Kidney (tissue), 13 donors: ENCODE measurements at regions not wholly inside any gene's neighbourhood (a gene's known extent, or its start where the extent isn't known, plus 50 kb on each side); places are given as distances from the start of the nearest gene placed in this dataset.

Experiments
- DNase-seq, 5 donors: peaks; one replicate each; pipeline ENCODE4 v3.0.0-alpha.2; 2013 to 2020
- FAIRE-seq: peaks from 2 replicates; lab custom pipeline; 2012; peaks lifted over from hg19 to GRCh38; lab: Jason Lieb, UNC
- H3K27ac ChIP-seq, 2 donors: one replicate each; pipeline ENCODE4 v1.7.0; 2013; ENCODE audit warnings: low read depth in 2 of 2, low read length in 2 of 2, inconsistent platforms in 1 of 2
- H3K27me3 ChIP-seq: one replicate; pipeline ENCODE4 v1.7.1; 2013; ENCODE audit warnings: low read length, inconsistent platforms; ENCODE audit not compliant: control insufficient read depth, insufficient read depth
- H3K36me3 ChIP-seq, 3 donors: one replicate each; pipeline versions ENCODE4 v1.7.0 to v1.7.1; 2013; ENCODE audit warnings: low read length in 3 of 3, control low read depth in 1 of 3, inconsistent platforms in 1 of 3; ENCODE audit not compliant: insufficient read depth in 3 of 3, control insufficient read depth in 2 of 3
- H3K4me1 ChIP-seq, 3 donors: one replicate each; pipeline versions ENCODE4 v1.7.0 to v1.7.1; 2013; ENCODE audit warnings: low read length in 3 of 3, inconsistent platforms in 1 of 3, low read depth in 1 of 3; ENCODE audit not compliant: control insufficient read depth in 2 of 3, insufficient read depth in 2 of 3
- H3K4me3 ChIP-seq, 3 donors: one replicate each; pipeline versions ENCODE4 v1.7.0 to v1.8.1; 2013; ENCODE audit warnings: low read length in 3 of 3, control low read depth in 1 of 3, inconsistent platforms in 1 of 3
- H3K9ac ChIP-seq, 3 donors: one replicate each; pipeline versions ENCODE4 v1.7.0 to v1.7.1; 2013; ENCODE audit warnings: low read length in 3 of 3, control low read depth in 1 of 3, inconsistent platforms in 1 of 3
- H3K9me3 ChIP-seq, 3 donors: one replicate each; pipeline versions ENCODE4 v1.7.0 to v1.7.1; 2013; ENCODE audit warnings: low read length in 3 of 3, control low read depth in 1 of 3, inconsistent platforms in 1 of 3; ENCODE audit not compliant: control insufficient read depth in 2 of 3, insufficient read depth in 1 of 3
- CTCF ChIP-seq: IDR thresholded peaks from 3 replicates; pipeline ENCODE4 v1.5.1; 2012; ENCODE audit warnings: mild to moderate bottlenecking, moderate library complexity, borderline replicate concordance; ENCODE audit not compliant: insufficient read depth; ENCODE audit errors: extremely low read depth
- intact Hi-C: fragments of 100-400 bp; cut with DNase I; formaldehyde crosslinking; loops from one replicate; pipeline ENCODE4 v1.11.1; 2022
- donor health status: control.
- donor health status: control.
- donor health status: control.
- donor health status: control.
- donor health status: control.
- donor health status: DM: yes; HTN: yes; CAD: no.
- donor health status: Normal renal cell carcinoma (clear cell type).

GRCh38 chr10:28982974-28983373, 305.7 kb downstream of the BAMBI start:
- intact Hi-C loops, result no loop called here

DNA sequence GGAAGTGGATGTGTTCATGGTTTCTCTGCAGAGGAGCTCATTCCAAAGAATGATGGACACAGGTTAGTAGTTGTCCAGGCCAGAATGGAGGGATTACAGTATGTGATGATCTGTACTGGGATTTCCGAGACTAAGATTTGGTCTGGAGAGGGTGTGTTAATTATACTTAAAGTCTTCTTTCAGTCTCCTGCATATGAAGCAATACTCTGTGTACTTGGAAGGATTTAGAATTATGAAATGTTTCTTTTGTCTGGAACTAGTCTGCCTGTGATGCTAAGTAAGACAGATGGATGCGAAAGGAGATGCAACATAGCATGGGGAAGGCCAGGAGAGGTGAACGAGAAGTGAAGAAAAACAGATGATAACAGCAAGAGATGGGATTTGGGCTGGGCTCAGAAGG, 305.1 kb upstream of the LYZL1 start:
- no peak for TF ChIP-seq CTCF
- FAIRE-seq (no peak), DNase-seq (no peak)
- H3K27me3 ChIP-seq, result no peaks in the 10 kb centered on the region
- H3K4me1 ChIP-seq, result peaks cover 0 to 2% (median 0%) of the 10 kb centered on the region in 3 donors
- intact Hi-C loops, result no loop called here
- H3K36me3 ChIP-seq, result no peaks in the 10 kb centered on the region
- no peak overlapping the region for H3K4me3 ChIP-seq
- no peak overlapping the region for H3K9ac ChIP-seq
- H3K9me3 ChIP-seq, result no peaks in the 10 kb centered on the region
- no peak overlapping the region for H3K27ac ChIP-seq

More at GRCh38 chr10:28982974-28983373, 305.7 kb downstream of the BAMBI start:
- DNase-seq, result no peak
- H3K27ac ChIP-seq, result no peak overlapping the region
- no peaks in the 10 kb centered on the region for H3K36me3 ChIP-seq
- no peak for TF ChIP-seq CTCF
- no peak for FAIRE-seq
- no peaks in the 10 kb centered on the region for H3K27me3 ChIP-seq
- no peaks in the 10 kb centered on the region for H3K9me3 ChIP-seq
- H3K9ac ChIP-seq, result no peak overlapping the region
- no peak overlapping the region for H3K4me3 ChIP-seq
- H3K4me1 ChIP-seq, result peaks cover 0 to 2% (median 0%) of the 10 kb centered on the region in 3 donors

DNA sequence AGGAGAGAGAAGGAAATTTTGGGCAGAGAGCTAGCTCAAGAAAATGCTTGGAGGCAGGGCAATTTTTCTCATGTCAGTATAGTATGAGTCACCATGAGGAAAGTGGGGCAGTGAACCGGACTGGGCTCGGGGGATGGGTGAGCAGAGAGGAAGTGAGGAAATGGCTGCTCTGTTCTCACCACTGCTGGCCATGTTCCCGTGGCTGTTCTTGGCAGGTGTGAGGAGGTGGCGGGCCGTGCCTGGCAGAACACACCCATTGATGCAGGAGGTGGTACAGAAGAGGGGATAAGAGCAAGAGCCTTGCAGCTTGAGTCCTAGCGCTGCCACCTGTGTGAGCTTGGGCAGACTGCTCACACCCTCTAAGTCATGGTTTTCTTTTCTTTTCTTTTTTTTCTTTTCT, 304.4 kb upstream of the LYZL1 start:
- TF ChIP-seq CTCF, result no peak
- peaks cover 0 to 2% (median 0%) of the 10 kb centered on the region in 3 donors for H3K4me1 ChIP-seq
- H3K27ac ChIP-seq, result no peak overlapping the region
- no peak overlapping the region for H3K9ac ChIP-seq
- FAIRE-seq, result no peak
- intact Hi-C loops, result no loop called here
- no peak overlapping the region for H3K4me3 ChIP-seq
- DNase-seq, result peak in 3 of 5 donors; percentile 30 to 96 (median 66)
- no peaks in the 10 kb centered on the region for H3K27me3 ChIP-seq
- no peaks in the 10 kb centered on the region for H3K9me3 ChIP-seq
- H3K36me3 ChIP-seq, result no peaks in the 10 kb centered on the region
